ENCODE measurements at regions not wholly inside any gene's neighbourhood (a gene's known extent, or its start where the extent isn't known, plus 50 kb on each side); places are given as distances from the start of the nearest gene placed in this dataset.

DNA sequence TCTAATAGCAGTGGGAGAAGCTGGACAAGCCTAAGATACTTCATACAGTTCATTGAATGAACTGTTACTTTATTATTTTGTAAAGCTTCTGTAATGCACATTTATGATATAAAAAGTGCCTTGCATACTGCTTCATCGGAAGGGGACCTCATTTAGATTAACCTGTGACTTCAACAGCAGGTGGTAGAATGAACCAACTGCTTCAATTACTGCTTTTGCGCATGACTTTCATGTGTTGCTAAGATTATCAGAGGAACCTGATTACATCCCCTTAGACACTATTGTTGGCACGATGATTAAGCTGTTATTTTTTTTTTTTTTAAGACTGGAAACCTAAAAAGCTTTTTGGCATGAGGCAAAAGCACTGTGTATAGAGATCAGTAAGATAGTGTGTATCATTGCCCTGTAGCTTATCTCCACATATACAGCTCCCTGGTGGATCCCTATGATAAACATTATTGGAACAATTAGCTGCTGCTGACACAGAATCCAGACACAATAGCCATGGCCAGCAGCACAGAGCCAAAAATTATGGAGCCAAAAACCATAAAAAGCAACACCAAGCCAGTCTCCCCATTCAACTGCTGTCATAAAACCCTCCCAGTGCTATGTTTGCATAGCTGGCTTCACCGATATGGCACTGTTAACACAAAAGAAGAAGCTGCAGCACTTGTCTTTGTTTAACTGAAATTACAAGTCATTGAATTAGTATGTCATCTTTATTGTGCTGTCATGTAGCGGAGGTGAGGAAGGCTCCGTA lies 731.6 kb upstream of the MMS22L start:
- no peaks in the 10 kb centered on the region for H3K27me3 ChIP-seq (ENCODE audit: control insufficient read depth in 3 of 3, insufficient read depth in 3 of 3, low read length in 3 of 3)
- no peak overlapping the region for H3K4me3 ChIP-seq (ENCODE audit: low read length in 3 of 3)
- no peaks in the 10 kb centered on the region for H3K9me3 ChIP-seq (ENCODE audit: control insufficient read depth in 3 of 3, low read length in 3 of 3)
- no peak overlapping the region for H3K27ac ChIP-seq (ENCODE audit: low read depth, low read length)
- no peak overlapping the region for H3K9ac ChIP-seq (ENCODE audit: low read depth in 1 of 3, low read length in 3 of 3)
- H3K4me1 ChIP-seq (ENCODE audit: control insufficient read depth in 3 of 3, insufficient read depth in 3 of 3, low read length in 3 of 3) = no peaks in the 10 kb centered on the region
- no peaks in the 10 kb centered on the region for H3K36me3 ChIP-seq (ENCODE audit: control insufficient read depth in 3 of 3, insufficient read depth in 3 of 3, low read length in 3 of 3)

DNA sequence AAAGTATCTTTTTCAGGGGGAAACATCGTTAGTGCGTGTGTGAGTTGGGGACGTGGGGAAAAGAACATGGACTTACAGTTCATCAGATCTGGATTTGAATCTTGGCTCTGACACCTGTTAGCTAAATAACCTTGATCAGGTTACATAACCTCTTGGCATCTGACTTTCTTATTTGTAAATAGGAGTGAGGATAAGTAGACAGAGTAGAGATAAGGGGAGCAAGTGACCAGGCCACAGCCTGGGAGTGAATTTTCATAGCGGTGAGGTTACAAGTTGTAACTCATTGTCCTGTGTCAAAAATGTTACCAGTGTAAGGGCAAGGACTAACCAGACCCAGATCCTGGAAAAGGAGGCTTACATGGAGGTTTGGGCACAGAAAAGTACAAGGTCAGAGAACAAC lies 733.5 kb upstream of the MMS22L start:
- no peaks in the 10 kb centered on the region for H3K4me1 ChIP-seq (ENCODE audit: control insufficient read depth in 3 of 3, insufficient read depth in 3 of 3, low read length in 3 of 3)
- no peaks in the 10 kb centered on the region for H3K36me3 ChIP-seq (ENCODE audit: control insufficient read depth in 3 of 3, insufficient read depth in 3 of 3, low read length in 3 of 3)
- H3K9ac ChIP-seq (ENCODE audit: low read depth in 1 of 3, low read length in 3 of 3) = no peak overlapping the region
- H3K4me3 ChIP-seq (ENCODE audit: low read length in 3 of 3) = no peak overlapping the region
- no peak overlapping the region for H3K27ac ChIP-seq (ENCODE audit: low read depth, low read length)
- no peaks in the 10 kb centered on the region for H3K9me3 ChIP-seq (ENCODE audit: control insufficient read depth in 3 of 3, low read length in 3 of 3)
- no peaks in the 10 kb centered on the region for H3K27me3 ChIP-seq (ENCODE audit: control insufficient read depth in 3 of 3, insufficient read depth in 3 of 3, low read length in 3 of 3)

- H3K4me1 ChIP-seq (ENCODE audit: control insufficient read depth in 3 of 3, insufficient read depth in 3 of 3, low read length in 3 of 3) = no peaks in the 10 kb centered on the region
- no peak overlapping the region for H3K9ac ChIP-seq (ENCODE audit: low read depth in 1 of 3, low read length in 3 of 3)
These were observed 737.2 kb upstream of the MMS22L start for GRCh38 chr6:98020222-98020621.

GRCh38 chr6:98024359-98024758 lies 741.3 kb upstream of the MMS22L start:
- H3K4me3 ChIP-seq (ENCODE audit: low read length in 3 of 3) = no peak overlapping the region
- H3K27ac ChIP-seq (ENCODE audit: low read depth, low read length) = no peak overlapping the region
- no peaks in the 10 kb centered on the region for H3K36me3 ChIP-seq (ENCODE audit: control insufficient read depth in 3 of 3, insufficient read depth in 3 of 3, low read length in 3 of 3)
- H3K9ac ChIP-seq (ENCODE audit: low read depth in 1 of 3, low read length in 3 of 3) = no peak overlapping the region
- peaks cover 0 to 2% (median 0%) of the 10 kb centered on the region in 3 donors for H3K9me3 ChIP-seq (ENCODE audit: control insufficient read depth in 3 of 3, low read length in 3 of 3)
- no peaks in the 10 kb centered on the region for H3K4me1 ChIP-seq (ENCODE audit: control insufficient read depth in 3 of 3, insufficient read depth in 3 of 3, low read length in 3 of 3)
- no peaks in the 10 kb centered on the region for H3K27me3 ChIP-seq (ENCODE audit: control insufficient read depth in 3 of 3, insufficient read depth in 3 of 3, low read length in 3 of 3)

More at GRCh38 chr6:98020222-98020621, 737.2 kb upstream of the MMS22L start:
- no peak overlapping the region for H3K4me3 ChIP-seq (ENCODE audit: low read length in 3 of 3)
- no peaks in the 10 kb centered on the region for H3K9me3 ChIP-seq (ENCODE audit: control insufficient read depth in 3 of 3, low read length in 3 of 3)
- no peaks in the 10 kb centered on the region for H3K36me3 ChIP-seq (ENCODE audit: control insufficient read depth in 3 of 3, insufficient read depth in 3 of 3, low read length in 3 of 3)
- H3K27ac ChIP-seq (ENCODE audit: low read depth, low read length) = no peak overlapping the region
- H3K27me3 ChIP-seq (ENCODE audit: control insufficient read depth in 3 of 3, insufficient read depth in 3 of 3, low read length in 3 of 3) = no peaks in the 10 kb centered on the region

DNA sequence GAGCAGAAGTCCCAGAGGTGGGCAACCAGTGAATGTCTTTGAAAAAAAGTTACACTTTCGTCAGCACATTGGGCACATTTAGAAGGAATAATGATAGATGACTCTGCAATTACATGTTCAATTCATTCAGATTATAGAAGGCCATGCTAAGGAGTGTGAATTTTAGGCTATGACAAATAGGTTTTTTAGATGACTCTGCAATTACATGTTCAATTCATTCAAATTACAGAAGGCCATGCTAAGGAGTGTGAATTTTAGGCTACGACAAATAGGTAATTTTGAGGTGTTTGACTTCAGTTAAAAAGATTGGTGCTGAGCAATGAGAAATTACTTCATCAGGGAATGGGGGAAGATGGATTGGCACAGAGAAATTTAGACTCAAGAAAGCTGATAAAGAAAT lies 744.9 kb upstream of the MMS22L start:
- no peaks in the 10 kb centered on the region for H3K36me3 ChIP-seq (ENCODE audit: control insufficient read depth in 3 of 3, insufficient read depth in 3 of 3, low read length in 3 of 3)
- H3K9me3 ChIP-seq (ENCODE audit: control insufficient read depth in 3 of 3, low read length in 3 of 3) = peaks cover 0 to 2% (median 0%) of the 10 kb centered on the region in 3 donors
- no peak overlapping the region for H3K9ac ChIP-seq (ENCODE audit: low read depth in 1 of 3, low read length in 3 of 3)
- no peak overlapping the region for H3K4me3 ChIP-seq (ENCODE audit: low read length in 3 of 3)
- no peak overlapping the region for H3K27ac ChIP-seq (ENCODE audit: low read depth, low read length)
- H3K4me1 ChIP-seq (ENCODE audit: control insufficient read depth in 3 of 3, insufficient read depth in 3 of 3, low read length in 3 of 3) = no peaks in the 10 kb centered on the region
- no peaks in the 10 kb centered on the region for H3K27me3 ChIP-seq (ENCODE audit: control insufficient read depth in 3 of 3, insufficient read depth in 3 of 3, low read length in 3 of 3)

DNA sequence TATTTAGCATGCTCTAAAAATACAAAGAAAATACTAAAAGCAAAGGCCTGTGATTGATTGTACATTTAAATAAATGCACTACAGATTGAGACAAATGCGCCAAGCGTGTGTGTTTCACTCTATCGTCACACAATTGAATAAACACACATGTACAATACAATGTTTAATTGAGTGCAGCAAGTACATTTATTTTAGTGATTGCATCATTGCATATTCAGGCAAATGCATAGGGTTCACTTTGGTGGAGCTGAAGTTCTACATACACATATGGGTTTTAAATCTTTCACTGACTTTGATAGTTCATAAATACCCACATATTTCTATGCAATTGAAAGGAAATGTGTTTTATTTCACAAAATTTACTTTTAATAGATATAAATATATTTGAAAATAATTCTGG lies 750.6 kb upstream of the MMS22L start:
- Histone ChIP-seq H3K4me1 (ENCODE audit: control insufficient read depth in 3 of 3, insufficient read depth in 3 of 3, low read length in 3 of 3) (no peaks in the 10 kb centered on the region), H3K27ac (ENCODE audit: low read depth, low read length) (no peak overlapping the region), H3K9me3 (ENCODE audit: control insufficient read depth in 3 of 3, low read length in 3 of 3) (no peaks in the 10 kb centered on the region), H3K27me3 (ENCODE audit: control insufficient read depth in 3 of 3, insufficient read depth in 3 of 3, low read length in 3 of 3) (no peaks in the 10 kb centered on the region), H3K9ac (ENCODE audit: low read depth in 1 of 3, low read length in 3 of 3) (no peak overlapping the region), H3K36me3 (ENCODE audit: control insufficient read depth in 3 of 3, insufficient read depth in 3 of 3, low read length in 3 of 3) (no peaks in the 10 kb centered on the region), H3K4me3 (ENCODE audit: low read length in 3 of 3) (no peak overlapping the region)

DNA sequence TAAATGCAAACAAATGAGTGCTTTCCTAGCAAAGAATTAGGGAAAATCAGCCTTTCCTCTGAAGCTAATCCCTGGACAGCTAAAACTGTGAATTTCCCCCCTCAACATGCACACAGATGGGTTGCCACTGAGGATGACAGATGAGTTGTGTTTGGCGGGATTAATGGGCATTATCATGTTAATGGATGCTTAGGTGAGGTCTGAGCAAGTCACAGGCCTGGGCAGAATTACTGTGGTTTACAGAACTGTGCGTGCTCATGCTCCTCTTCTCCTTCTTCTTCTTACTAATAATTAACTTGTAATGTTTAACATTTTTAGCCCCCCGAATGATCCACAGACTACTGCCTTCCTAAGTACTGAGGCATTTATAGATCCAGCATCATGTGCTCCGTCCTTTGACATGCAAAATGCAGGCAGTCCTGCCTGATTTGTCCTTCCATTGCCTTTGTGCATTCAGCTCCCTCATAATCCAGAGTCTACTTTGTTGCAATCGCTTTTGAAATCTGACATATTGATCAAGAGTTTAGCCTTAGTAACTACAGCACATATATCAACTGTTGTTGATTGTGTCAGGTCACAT lies 753.4 kb upstream of the MMS22L start:
- no peaks in the 10 kb centered on the region for H3K4me1 ChIP-seq (ENCODE audit: control insufficient read depth in 3 of 3, insufficient read depth in 3 of 3, low read length in 3 of 3)

DNA sequence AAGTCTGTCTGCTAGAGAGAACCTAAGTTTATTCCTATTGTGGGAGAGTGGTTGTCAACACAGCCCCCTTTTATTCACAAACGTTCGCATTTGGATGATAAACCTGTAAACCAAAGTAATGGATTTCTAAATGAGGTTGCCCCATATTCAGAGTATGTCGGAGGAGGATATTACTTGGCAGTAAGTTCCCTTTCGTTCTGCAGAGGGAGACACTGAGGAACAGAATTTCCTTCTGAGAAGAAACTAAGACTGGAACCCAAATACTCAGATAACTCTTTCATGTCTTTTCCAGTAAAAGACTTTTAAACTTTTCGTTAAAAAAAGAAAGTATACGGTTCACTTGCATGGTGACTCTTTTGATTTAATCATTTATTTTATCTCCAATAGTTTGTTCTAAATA lies 754.6 kb upstream of the MMS22L start:
- Histone ChIP-seq H3K4me1 (ENCODE audit: control insufficient read depth in 3 of 3, insufficient read depth in 3 of 3, low read length in 3 of 3) (no peaks in the 10 kb centered on the region), H3K36me3 (ENCODE audit: control insufficient read depth in 3 of 3, insufficient read depth in 3 of 3, low read length in 3 of 3) (no peaks in the 10 kb centered on the region), H3K9ac (ENCODE audit: low read depth in 1 of 3, low read length in 3 of 3) (no peak overlapping the region), H3K27me3 (ENCODE audit: control insufficient read depth in 3 of 3, insufficient read depth in 3 of 3, low read length in 3 of 3) (no peaks in the 10 kb centered on the region), H3K9me3 (ENCODE audit: control insufficient read depth in 3 of 3, low read length in 3 of 3) (no peaks in the 10 kb centered on the region), H3K4me3 (ENCODE audit: low read length in 3 of 3) (no peak overlapping the region), H3K27ac (ENCODE audit: low read depth, low read length) (no peak overlapping the region)

More for the DNA sequence above, 753.4 kb upstream of the MMS22L start:
- Histone ChIP-seq H3K9me3 (ENCODE audit: control insufficient read depth in 3 of 3, low read length in 3 of 3) (no peaks in the 10 kb centered on the region), H3K27me3 (ENCODE audit: control insufficient read depth in 3 of 3, insufficient read depth in 3 of 3, low read length in 3 of 3) (no peaks in the 10 kb centered on the region), H3K36me3 (ENCODE audit: control insufficient read depth in 3 of 3, insufficient read depth in 3 of 3, low read length in 3 of 3) (no peaks in the 10 kb centered on the region), H3K9ac (ENCODE audit: low read depth in 1 of 3, low read length in 3 of 3) (no peak overlapping the region), H3K27ac (ENCODE audit: low read depth, low read length) (no peak overlapping the region), H3K4me3 (ENCODE audit: low read length in 3 of 3) (no peak overlapping the region)

DNA sequence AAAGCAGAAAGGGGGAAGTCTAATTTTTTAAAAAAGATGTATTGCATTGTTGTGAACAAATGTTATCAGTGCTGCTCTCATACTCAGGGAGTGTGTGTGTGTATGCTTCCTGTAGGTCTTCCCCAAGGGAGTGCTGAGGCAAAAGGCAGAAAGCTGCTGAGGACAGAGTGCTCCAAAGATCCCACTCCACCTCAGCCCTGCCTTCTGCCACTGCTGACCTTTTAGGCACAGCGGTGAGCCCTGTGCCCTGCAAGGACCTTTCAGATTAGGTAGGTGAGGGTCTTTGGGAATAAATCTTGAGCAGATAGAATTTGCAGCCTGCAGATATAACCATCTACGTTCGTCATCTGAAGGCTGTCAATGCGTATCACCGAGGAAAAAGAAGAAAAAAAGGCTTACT lies 756.4 kb upstream of the MMS22L start:
- H3K27ac ChIP-seq (ENCODE audit: low read depth, low read length) = no peak overlapping the region
- no peak overlapping the region for H3K9ac ChIP-seq (ENCODE audit: low read depth in 1 of 3, low read length in 3 of 3)
- no peaks in the 10 kb centered on the region for H3K9me3 ChIP-seq (ENCODE audit: control insufficient read depth in 3 of 3, low read length in 3 of 3)
- H3K27me3 ChIP-seq (ENCODE audit: control insufficient read depth in 3 of 3, insufficient read depth in 3 of 3, low read length in 3 of 3) = no peaks in the 10 kb centered on the region
- no peaks in the 10 kb centered on the region for H3K4me1 ChIP-seq (ENCODE audit: control insufficient read depth in 3 of 3, insufficient read depth in 3 of 3, low read length in 3 of 3)
- H3K4me3 ChIP-seq (ENCODE audit: low read length in 3 of 3) = no peak overlapping the region
- H3K36me3 ChIP-seq (ENCODE audit: control insufficient read depth in 3 of 3, insufficient read depth in 3 of 3, low read length in 3 of 3) = no peaks in the 10 kb centered on the region

- H3K36me3 ChIP-seq (ENCODE audit: control insufficient read depth in 3 of 3, insufficient read depth in 3 of 3, low read length in 3 of 3) = no peaks in the 10 kb centered on the region
- H3K9ac ChIP-seq (ENCODE audit: low read depth in 1 of 3, low read length in 3 of 3) = no peak overlapping the region
- no peak overlapping the region for H3K27ac ChIP-seq (ENCODE audit: low read depth, low read length)
These were observed 757.0 kb upstream of the MMS22L start for GRCh38 chr6:98039904-98040607.

More at GRCh38 chr6:98039904-98040607, 757.0 kb upstream of the MMS22L start:
- Histone ChIP-seq H3K9me3 (ENCODE audit: control insufficient read depth in 3 of 3, low read length in 3 of 3) (no peaks in the 10 kb centered on the region), H3K27me3 (ENCODE audit: control insufficient read depth in 3 of 3, insufficient read depth in 3 of 3, low read length in 3 of 3) (peaks cover 0 to 3% (median 0%) of the 10 kb centered on the region in 3 donors), H3K4me3 (ENCODE audit: low read length in 3 of 3) (no peak overlapping the region), H3K4me1 (ENCODE audit: control insufficient read depth in 3 of 3, insufficient read depth in 3 of 3, low read length in 3 of 3) (no peaks in the 10 kb centered on the region)

Measured in skeletal muscle tissue (tissue), 3 donors.